ENCODE measurements at regions not wholly inside any gene's neighbourhood (a gene's known extent, or its start where the extent isn't known, plus 50 kb on each side); places are given as distances from the start of the nearest gene placed in this dataset.

DNA sequence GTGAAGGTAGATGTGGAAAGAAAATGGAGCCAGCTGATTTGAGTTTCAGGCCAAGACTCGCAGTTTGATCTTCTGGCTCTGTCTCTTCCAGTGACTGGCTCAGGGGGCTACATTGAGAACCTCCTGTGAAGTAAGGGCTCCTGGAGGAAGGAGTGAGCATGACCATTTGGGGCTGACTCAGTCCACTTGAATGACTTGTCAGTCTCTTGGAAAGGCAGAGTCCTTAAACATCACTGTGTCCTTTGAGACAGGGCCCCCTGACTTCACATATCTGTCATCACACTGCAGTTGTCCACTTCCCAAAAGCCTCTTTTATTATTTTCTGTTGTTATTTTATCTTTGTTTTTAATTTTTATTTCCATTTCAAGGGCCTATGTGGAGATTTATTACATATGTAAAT is 204.6 kb upstream of the APCDD1 start (continued):
- TF ChIP-seq ZNF462 (CRISPR knock-in tag; IDR thresholded peaks at IDR 0.05) (no peak), REST (IDR thresholded peaks at IDR 0.05; ENCODE audit: unreplicated experiment) (no peak), POLR2AphosphoS5 (IDR thresholded peaks at IDR 0.05; ENCODE audit: low read depth) (no peak), CREB1 (CRISPR knock-in tag; IDR thresholded peaks at IDR 0.05; ENCODE audit: low read depth) (no peak), EZH2phosphoT487 (IDR thresholded peaks at IDR 0.05; ENCODE audit: unreplicated experiment) (no peak), EZH2 (IDR thresholded peaks at IDR 0.05; ENCODE audit: low read depth, unreplicated experiment) (no peak), ZNF331 (CRISPR knock-in tag; IDR thresholded peaks at IDR 0.05; ENCODE audit: low read depth) (no peak), JUNB (IDR thresholded peaks at IDR 0.05; ENCODE audit: unreplicated experiment) (no peak), ZNF114 (CRISPR knock-in tag; IDR thresholded peaks at IDR 0.05) (no peak)
- TF ChIP-seq, protein P1, sequence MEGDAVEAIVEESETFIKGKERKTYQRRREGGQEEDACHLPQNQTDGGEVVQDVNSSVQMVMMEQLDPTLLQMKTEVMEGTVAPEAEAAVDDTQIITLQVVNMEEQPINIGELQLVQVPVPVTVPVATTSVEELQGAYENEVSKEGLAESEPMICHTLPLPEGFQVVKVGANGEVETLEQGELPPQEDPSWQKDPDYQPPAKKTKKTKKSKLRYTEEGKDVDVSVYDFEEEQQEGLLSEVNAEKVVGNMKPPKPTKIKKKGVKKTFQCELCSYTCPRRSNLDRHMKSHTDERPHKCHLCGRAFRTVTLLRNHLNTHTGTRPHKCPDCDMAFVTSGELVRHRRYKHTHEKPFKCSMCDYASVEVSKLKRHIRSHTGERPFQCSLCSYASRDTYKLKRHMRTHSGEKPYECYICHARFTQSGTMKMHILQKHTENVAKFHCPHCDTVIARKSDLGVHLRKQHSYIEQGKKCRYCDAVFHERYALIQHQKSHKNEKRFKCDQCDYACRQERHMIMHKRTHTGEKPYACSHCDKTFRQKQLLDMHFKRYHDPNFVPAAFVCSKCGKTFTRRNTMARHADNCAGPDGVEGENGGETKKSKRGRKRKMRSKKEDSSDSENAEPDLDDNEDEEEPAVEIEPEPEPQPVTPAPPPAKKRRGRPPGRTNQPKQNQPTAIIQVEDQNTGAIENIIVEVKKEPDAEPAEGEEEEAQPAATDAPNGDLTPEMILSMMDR (conservative IDR thresholded peaks at IDR 0.05; ENCODE audit: low read depth in 2 of 2): no peak
- TF ChIP-seq, protein P2, sequence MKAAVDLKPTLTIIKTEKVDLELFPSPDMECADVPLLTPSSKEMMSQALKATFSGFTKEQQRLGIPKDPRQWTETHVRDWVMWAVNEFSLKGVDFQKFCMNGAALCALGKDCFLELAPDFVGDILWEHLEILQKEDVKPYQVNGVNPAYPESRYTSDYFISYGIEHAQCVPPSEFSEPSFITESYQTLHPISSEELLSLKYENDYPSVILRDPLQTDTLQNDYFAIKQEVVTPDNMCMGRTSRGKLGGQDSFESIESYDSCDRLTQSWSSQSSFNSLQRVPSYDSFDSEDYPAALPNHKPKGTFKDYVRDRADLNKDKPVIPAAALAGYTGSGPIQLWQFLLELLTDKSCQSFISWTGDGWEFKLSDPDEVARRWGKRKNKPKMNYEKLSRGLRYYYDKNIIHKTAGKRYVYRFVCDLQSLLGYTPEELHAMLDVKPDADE (IDR thresholded peaks at IDR 0.05): no peak
